ENCODE measurements at regions not wholly inside any gene's neighbourhood (a gene's known extent, or its start where the extent isn't known, plus 50 kb on each side); places are given as distances from the start of the nearest gene placed in this dataset.

GRCh38 chr7:12064586-12065127, 146.4 kb upstream of the TMEM106B start:
- CTCF ChIA-PET: no interaction called here
- DNase-seq: no peak
- Histone ChIP-seq H3K4me2 (no peak overlapping the region), H2AFZ (peak overlapping the region; percentile 22; the same call in 1 of the 2 replicates), H3F3A (ENCODE audit: insufficient read depth, low read depth) (peaks cover 21% of the 10 kb centered on the region), H3K9me3 (ENCODE audit: insufficient read depth, low read depth) (peaks cover 20% of the 10 kb centered on the region), H3K9me2 (ENCODE audit: insufficient read depth) (peaks cover 3% of the 10 kb centered on the region; the same call in 1 of the 2 replicates), H3K36me3 (ENCODE audit: low read depth) (no peaks in the 10 kb centered on the region), H4K20me1 (ENCODE audit: insufficient read depth) (no peaks in the 10 kb centered on the region), H3K4me1 (replicated peaks; ENCODE audit: insufficient read depth) (peaks cover 23% of the 10 kb centered on the region), H3K4me3 (no peak overlapping the region), H3K27me3 (ENCODE audit: insufficient read depth, low read depth) (no peaks in the 10 kb centered on the region), H3K27ac (peak overlapping the region; percentile 99), H3K79me2 (ENCODE audit: low read depth) (no peaks in the 10 kb centered on the region)
- BruUV-seq (replicated peaks): no TSS peak
- TF ChIP-seq EZH2 (IDR thresholded peaks at IDR 0.05; ENCODE audit: low read depth) (no peak), CTCF (conservative IDR thresholded peaks at IDR 0.05) (no peak)
- intact Hi-C loops (cut with micrococcal nuclease; ENCODE audit: unreplicated experiment): loop anchor here (5.0 to 10.0 kb wide), 2 partner anchors 323 to 560 kb away; no protein-coding TSS in a partner anchor
- POLR2A ChIA-PET (ENCODE audit: unreplicated experiment): no interaction called here

GRCh38 chr7:12066004-12066403, 145.1 kb upstream of the TMEM106B start:
- peak overlapping the region; percentile 47 for H3K4me2 ChIP-seq
- peak overlapping the region; percentile 64 for H2AFZ ChIP-seq
- H3K9me3 ChIP-seq (ENCODE audit: insufficient read depth, low read depth): peaks cover 20% of the 10 kb centered on the region
- H3K4me1 ChIP-seq (replicated peaks; ENCODE audit: insufficient read depth): peaks cover 23% of the 10 kb centered on the region
- no peaks in the 10 kb centered on the region for H3K36me3 ChIP-seq (ENCODE audit: low read depth)
- peaks cover 3% of the 10 kb centered on the region; the same call in 1 of the 2 replicates for H3K9me2 ChIP-seq (ENCODE audit: insufficient read depth)
- DNase-seq: peak; percentile 31 to 74
- H3K4me3 ChIP-seq: no peak overlapping the region
- peaks cover 21% of the 10 kb centered on the region for H3F3A ChIP-seq (ENCODE audit: insufficient read depth, low read depth)
- H3K27ac ChIP-seq: peak overlapping the region; percentile 99
- no peaks in the 10 kb centered on the region for H4K20me1 ChIP-seq (ENCODE audit: insufficient read depth)
- no peaks in the 10 kb centered on the region for H3K79me2 ChIP-seq (ENCODE audit: low read depth)
- no peak for TF ChIP-seq CTCF (conservative IDR thresholded peaks at IDR 0.05)
- no peak for TF ChIP-seq EZH2 (IDR thresholded peaks at IDR 0.05; ENCODE audit: low read depth)
- intact Hi-C loops (cut with micrococcal nuclease; ENCODE audit: unreplicated experiment): loop anchor here (1.0 to 10.0 kb wide), 4 partner anchors 231 to 559 kb away; no protein-coding TSS in a partner anchor
- no peaks in the 10 kb centered on the region for H3K27me3 ChIP-seq (ENCODE audit: insufficient read depth, low read depth)
- no TSS peak for BruUV-seq (replicated peaks)
- ChIA-PET CTCF (interaction anchor here (0.6 kb wide), 1 partner anchor 234 kb away, joined by 5 read pairs; the partner anchor contains the start of gene THSD7A), POLR2A (ENCODE audit: unreplicated experiment) (interaction anchor here (0.5 to 0.7 kb wide), 2 partner anchors 392 to 692 kb away, joined by 3 to 9 read pairs; no protein-coding TSS in a partner anchor)

GRCh38 chr7:12066521-12066920, 144.6 kb upstream of the TMEM106B start:
- intact Hi-C loops (cut with micrococcal nuclease; ENCODE audit: unreplicated experiment): loop anchor here (1.0 to 10.0 kb wide), 4 partner anchors 231 to 558 kb away; no protein-coding TSS in a partner anchor
- peak; percentile 55 to 89 for DNase-seq
- Histone ChIP-seq H3K9me2 (ENCODE audit: insufficient read depth) (peaks cover 2% of the 10 kb centered on the region; the same call in 1 of the 2 replicates), H3K27me3 (ENCODE audit: insufficient read depth, low read depth) (no peaks in the 10 kb centered on the region), H3K27ac (peak overlapping the region; percentile 99), H2AFZ (peak overlapping the region; percentile 64), H3K9me3 (ENCODE audit: insufficient read depth, low read depth) (peaks cover 17% of the 10 kb centered on the region), H3K79me2 (ENCODE audit: low read depth) (no peaks in the 10 kb centered on the region), H3K4me2 (peak overlapping the region; percentile 47), H3F3A (ENCODE audit: insufficient read depth, low read depth) (peaks cover 21% of the 10 kb centered on the region), H3K36me3 (ENCODE audit: low read depth) (no peaks in the 10 kb centered on the region), H3K4me1 (replicated peaks; ENCODE audit: insufficient read depth) (peaks cover 23% of the 10 kb centered on the region), H4K20me1 (ENCODE audit: insufficient read depth) (no peaks in the 10 kb centered on the region), H3K4me3 (no peak overlapping the region)
- CTCF ChIA-PET: interaction anchor here (0.6 kb wide), 1 partner anchor 235 kb away, joined by 5 read pairs; the partner anchor contains the start of gene THSD7A
- no TSS peak for BruUV-seq (replicated peaks)
- POLR2A ChIA-PET (ENCODE audit: unreplicated experiment): interaction anchor here (0.7 kb wide), 1 partner anchor 392 kb away, joined by 3 read pairs; no protein-coding TSS in a partner anchor
- no peak for TF ChIP-seq EZH2 (IDR thresholded peaks at IDR 0.05; ENCODE audit: low read depth)
- TF ChIP-seq CTCF (conservative IDR thresholded peaks at IDR 0.05): no peak

Data from PC-9 (cell line).